Endothelial cell of umbilical vein (primary cell): ENCODE measurements at regions not wholly inside any gene's neighbourhood (a gene's known extent, or its start where the extent isn't known, plus 50 kb on each side); places are given as distances from the start of the nearest gene placed in this dataset.

Source experiments
- BruUV-seq: library from RNA; stranded (reverse); fragments of 400-500 nt; replicated peaks from 2 replicates; lab custom pipeline; 2021; lab: Mats Ljungman, UMichigan
- CTCF ChIA-PET: fragments of 300-600, 350-600 bp; sonication (Branson Sonifier 250); formaldehyde crosslinking; loops from one replicate; lab custom pipeline; 2021; ENCODE audit warnings: antibody characterized with exemption, inconsistent platforms; lab: Charles Lee
- POLR2A ChIA-PET: fragments of 300-600, 350-600 bp; sonication (Branson Sonifier 250); formaldehyde crosslinking; loops from one replicate; lab custom pipeline; 2021; ENCODE audit warnings: antibody characterized with exemption, inconsistent platforms; lab: Charles Lee
- DNase-seq: peaks from one replicate; pipeline ENCODE4 v3.0.0-alpha.2; 2011; ENCODE audit warnings: low read depth, low spot score
- FAIRE-seq: peaks from 2 replicates; lab custom pipeline; 2011; peaks lifted over from hg19 to GRCh38; lab: Jason Lieb, UNC
- H2AFZ ChIP-seq: 2 replicates; pipeline ENCODE4 v1.6.0; 2012; ENCODE audit warnings: low read depth, low read length, control low read depth, inconsistent platforms
- H3K27ac ChIP-seq: 2 replicates; pipeline ENCODE4 v1.5.1; 2011; ENCODE audit warnings: low read depth, mild to moderate bottlenecking, control low read depth, low read length, moderate library complexity; ENCODE audit not compliant: insufficient read depth
- H3K27me3 ChIP-seq, 2 experiments: 2 replicates each; pipeline versions ENCODE4 v1.6.0 to v1.6.1; 2011; ENCODE audit warnings: low read length in 2 of 2, mixed read lengths in 1 of 2; ENCODE audit not compliant: control insufficient read depth in 2 of 2, insufficient read depth in 2 of 2
- H3K36me3 ChIP-seq, 2 experiments: 2 replicates in 1 of 2; 3 replicates in 1 of 2; pipeline ENCODE4 v1.5.1; 2011; ENCODE audit warnings: low read length in 2 of 2, mild to moderate bottlenecking in 1 of 2, moderate library complexity in 1 of 2; ENCODE audit not compliant: control insufficient read depth in 2 of 2, insufficient read depth in 2 of 2; ENCODE audit errors: extremely low read depth in 1 of 2
- H3K4me1 ChIP-seq: 3 replicates; pipeline ENCODE4 v1.5.1; 2011; ENCODE audit warnings: mild to moderate bottlenecking, low read length; ENCODE audit not compliant: control insufficient read depth, insufficient read depth; ENCODE audit errors: extremely low read depth
- H3K4me2 ChIP-seq: 2 replicates; pipeline ENCODE4 v1.6.1; 2011; ENCODE audit warnings: low read length, control low read depth, mixed read lengths; ENCODE audit not compliant: insufficient read depth
- H3K4me3 ChIP-seq, 3 experiments: fragments of 200-600 bp in 1 of 3; sonication (generic), shearing (Covaris generic) in 1 of 3; replicated peaks in 1 of 3; 2 replicates each; pipeline ENCODE4 v1.5.1; 2011 to 2016; ENCODE audit warnings: control low read depth in 3 of 3, low read length in 3 of 3, mild to moderate bottlenecking in 2 of 3, inconsistent platforms in 1 of 3, low read depth in 1 of 3, moderate library complexity in 1 of 3; ENCODE audit not compliant: insufficient read depth in 1 of 3
- H3K79me2 ChIP-seq: 2 replicates; pipeline ENCODE4 v1.6.0; 2012; ENCODE audit warnings: low read length, inconsistent platforms; ENCODE audit not compliant: control insufficient read depth, insufficient read depth
- H3K9ac ChIP-seq: replicated peaks from 2 replicates; pipeline ENCODE3; 2011; ENCODE audit warnings: low read length, control low read depth; ENCODE audit not compliant: insufficient read depth; ENCODE audit errors: extremely low read depth
- H3K9me1 ChIP-seq: replicated peaks from 3 replicates; pipeline ENCODE4 v1.6.0; 2011; ENCODE audit warnings: mild to moderate bottlenecking, low read length; ENCODE audit not compliant: control insufficient read depth, insufficient read depth; ENCODE audit errors: extremely low read depth
- H3K9me3 ChIP-seq: replicated peaks from 2 replicates; pipeline ENCODE4 v1.5.1; 2012; ENCODE audit warnings: low read length, inconsistent platforms; ENCODE audit not compliant: control insufficient read depth, insufficient read depth
- H4K20me1 ChIP-seq: replicated peaks from 2 replicates; pipeline ENCODE3; 2011; ENCODE audit warnings: mild to moderate bottlenecking, low read length; ENCODE audit not compliant: control insufficient read depth, insufficient read depth; ENCODE audit errors: extremely low read depth
- CTCF ChIP-seq, 2 donors: IDR thresholded peaks; 1 replicate in 1 of 2; 2 replicates in 1 of 2; pipeline ENCODE4 v1.5.1; 2011; ENCODE audit warnings: low read length in 2 of 2, mild to moderate bottlenecking in 2 of 2, moderate library complexity in 2 of 2, control low read depth in 1 of 2, inconsistent platforms in 1 of 2, low read depth in 1 of 2; ENCODE audit not compliant: insufficient read depth in 1 of 2; ENCODE audit errors: extremely low read depth in 1 of 2
- EZH2 ChIP-seq: IDR thresholded peaks from 2 replicates; pipeline ENCODE4 v1.6.1; 2012; ENCODE audit warnings: borderline replicate concordance, low read depth, mild to moderate bottlenecking, moderate library complexity, low read length, inconsistent platforms; ENCODE audit not compliant: severe bottlenecking
- FOS ChIP-seq: IDR thresholded peaks from 2 replicates; pipeline ENCODE4 v1.6.1; 2011; ENCODE audit warnings: mild to moderate bottlenecking, low read length, moderate library complexity, borderline replicate concordance; ENCODE audit not compliant: insufficient read depth
- GATA2 ChIP-seq: IDR thresholded peaks from 2 replicates; pipeline ENCODE4 v1.7.0; 2011; ENCODE audit warnings: low read depth, mild to moderate bottlenecking, moderate library complexity, mixed read lengths, low read length; ENCODE audit not compliant: insufficient read length, insufficient read depth
- JUN ChIP-seq: IDR thresholded peaks from 2 replicates; pipeline ENCODE4 v1.6.1; 2011; ENCODE audit warnings: borderline replicate concordance, low read depth; ENCODE audit not compliant: insufficient read length, insufficient read depth
- MAX ChIP-seq: IDR thresholded peaks from 2 replicates; pipeline ENCODE4 v1.6.1; 2011; ENCODE audit not compliant: insufficient read depth, insufficient read length
- MYC ChIP-seq: IDR thresholded peaks from one replicate; pipeline ENCODE4 v1.6.1; 2011; ENCODE audit warnings: mild to moderate bottlenecking, low read depth, low read length
- POLR2A ChIP-seq: IDR thresholded peaks from 2 replicates; pipeline ENCODE4 v1.6.1; 2012; ENCODE audit warnings: low read depth, mild to moderate bottlenecking, control low read depth, low read length
- POLR2AphosphoS5 ChIP-seq: IDR thresholded peaks from 2 replicates; pipeline ENCODE4 v1.6.1; 2012; ENCODE audit warnings: low read depth, mild to moderate bottlenecking, control low read depth, low read length, moderate library complexity; ENCODE audit not compliant: insufficient read depth
- dilution Hi-C: fragments of 300-500 bp; cut with MboI; formaldehyde crosslinking; loops from one replicate; pipeline ENCODE4 v1.15.0; 2019; ENCODE audit warnings: low sequenced_read_pairs; ENCODE audit not compliant: extremely low pct_ligation_motif_present
- intact Hi-C: fragments of 100-400 bp; cut with micrococcal nuclease; formaldehyde crosslinking; loops from one replicate; pipeline ENCODE4 v1.10.0; 2022

GRCh38 chr1:60963167-60963940, 119.0 kb upstream of the NFIA start:
- Histone ChIP-seq H3K9me1 (no peaks in the 10 kb centered on the region), H4K20me1 (no peaks in the 10 kb centered on the region), H3K9me3 (peaks cover 7% of the 10 kb centered on the region), H3K27me3 (no peaks in the 10 kb centered on the region), H3K27ac (peak overlapping the region; percentile 98), H3K4me1 (peaks cover 55% of the 10 kb centered on the region), H3K4me3 (no peak overlapping the region), H3K36me3 (no peaks in the 10 kb centered on the region), H2AFZ (no peak overlapping the region), H3K79me2 (no peaks in the 10 kb centered on the region), H3K4me2 (peak overlapping the region; percentile 37), H3K9ac (peak overlapping the region; percentile 68)
- peak; percentile 84 for FAIRE-seq
- intact Hi-C loops (loop anchor here (1.0 to 10.0 kb wide), 9 partner anchors 51 to 806 kb away; no protein-coding TSS in a partner anchor), dilution Hi-C loops (no loop called here)
- DNase-seq = peak; percentile 98
- CTCF ChIA-PET = interaction anchor here (0.8 to 2.1 kb wide), 9 partner anchors 14 to 682 kb away, joined by 3 to 12 read pairs (median 5); no protein-coding TSS in a partner anchor
- BruUV-seq = TSS peak; percentile 79
- POLR2A ChIA-PET = no interaction called here
- TF ChIP-seq CTCF (IDR thresholded peaks at IDR 0.05; ENCODE audit: extremely low read depth in 1 of 2, insufficient read depth in 1 of 2, low read depth in 1 of 2, low read length in 2 of 2) (no peak), POLR2A (peak; percentile 71), GATA2 (no peak), POLR2AphosphoS5 (peak; percentile 91), JUN (peak; percentile 50), MYC (no peak), FOS (peak; percentile 44), EZH2 (no peak), MAX (no peak)
